CD4-positive, alpha-beta T cell treated with Interleukin-10 for 1 hour (primary cell): ENCODE measurements at regions not wholly inside any gene's neighbourhood (a gene's known extent, or its start where the extent isn't known, plus 50 kb on each side); places are given as distances from the start of the nearest gene placed in this dataset.

Source experiments
- DNase-seq: peaks from one replicate; pipeline ENCODE4 v3.0.0-alpha.2; 2020

DNA sequence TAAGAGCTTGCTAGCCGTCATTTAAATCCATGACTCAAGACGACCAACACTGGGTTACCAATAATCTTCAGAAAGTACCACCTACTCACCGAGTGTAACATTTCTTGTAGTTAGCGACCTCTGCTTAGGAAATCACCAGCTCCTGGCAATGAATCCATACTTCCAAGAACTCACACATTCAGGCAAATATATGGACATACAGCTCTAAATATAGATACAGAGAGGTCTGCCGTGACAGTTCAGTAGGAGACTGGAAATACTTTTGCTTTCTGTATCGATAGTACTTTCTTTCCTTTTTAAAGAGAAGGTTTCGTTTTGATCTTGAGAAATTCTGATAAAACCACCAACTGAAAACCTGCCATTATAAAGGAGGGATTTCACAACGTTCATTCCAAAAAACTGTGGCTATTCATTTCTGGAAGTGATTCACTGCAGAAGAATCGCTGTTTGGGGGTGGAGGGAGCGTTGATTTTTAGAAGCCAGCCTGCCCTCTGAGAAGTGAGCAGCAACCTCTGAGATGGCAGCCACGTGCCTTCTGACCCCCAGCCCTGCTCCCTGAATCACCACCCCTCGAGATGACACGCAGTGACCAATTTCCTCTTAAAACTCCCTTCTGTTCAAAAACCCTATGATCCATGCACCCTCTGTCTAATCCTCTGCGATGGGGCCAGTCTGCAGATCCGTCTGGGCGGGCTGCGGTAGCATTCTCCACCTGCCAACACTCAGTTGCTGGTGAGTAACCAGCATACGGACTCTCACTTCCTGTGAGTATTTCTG, 179.0 kb upstream of the KLF14 start:
- peak; percentile 90 for DNase-seq

DNA sequence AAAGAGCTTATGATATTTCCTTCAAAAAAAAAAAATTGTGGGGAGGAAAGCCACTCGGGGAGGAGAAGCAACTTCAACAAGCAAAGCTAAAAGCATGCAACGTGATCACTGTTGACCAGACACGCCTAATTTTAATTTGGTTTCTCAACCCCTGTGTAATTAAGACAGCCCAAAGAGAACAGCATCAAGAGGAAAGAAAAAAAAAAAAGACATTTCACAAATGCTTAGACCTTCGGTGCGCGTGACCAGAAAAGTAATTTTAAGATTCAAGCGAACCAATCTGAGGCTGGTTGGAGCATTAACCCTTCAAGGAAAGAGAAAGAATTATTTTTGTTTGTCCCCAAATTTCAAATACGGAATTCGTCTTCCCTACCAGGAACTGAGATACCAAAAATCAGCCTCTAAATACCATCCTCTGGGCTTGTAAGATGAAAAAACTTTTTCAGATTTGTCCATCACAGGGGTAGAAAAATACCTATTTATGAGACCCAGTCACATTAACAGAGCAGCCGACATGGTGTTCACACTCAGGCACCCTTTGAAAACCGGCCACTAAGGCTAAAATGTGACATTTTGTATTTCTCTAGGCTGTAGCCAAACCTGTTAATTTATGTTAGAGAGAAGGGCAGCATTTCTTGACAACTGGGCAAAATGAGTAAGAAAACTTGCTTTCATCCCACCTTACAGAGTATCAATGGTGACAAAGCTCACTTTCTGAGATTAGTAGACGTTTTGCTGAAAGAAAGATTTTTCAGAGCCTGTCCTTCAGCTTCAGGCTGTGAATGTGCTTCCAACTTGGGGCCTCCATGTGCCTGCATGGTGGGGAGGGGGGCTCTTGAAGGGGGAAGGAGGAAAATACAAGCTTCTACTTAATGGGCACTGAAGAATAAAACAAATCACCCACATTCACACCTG, 179.9 kb upstream of the KLF14 start:
- DNase-seq, result no peak

DNA sequence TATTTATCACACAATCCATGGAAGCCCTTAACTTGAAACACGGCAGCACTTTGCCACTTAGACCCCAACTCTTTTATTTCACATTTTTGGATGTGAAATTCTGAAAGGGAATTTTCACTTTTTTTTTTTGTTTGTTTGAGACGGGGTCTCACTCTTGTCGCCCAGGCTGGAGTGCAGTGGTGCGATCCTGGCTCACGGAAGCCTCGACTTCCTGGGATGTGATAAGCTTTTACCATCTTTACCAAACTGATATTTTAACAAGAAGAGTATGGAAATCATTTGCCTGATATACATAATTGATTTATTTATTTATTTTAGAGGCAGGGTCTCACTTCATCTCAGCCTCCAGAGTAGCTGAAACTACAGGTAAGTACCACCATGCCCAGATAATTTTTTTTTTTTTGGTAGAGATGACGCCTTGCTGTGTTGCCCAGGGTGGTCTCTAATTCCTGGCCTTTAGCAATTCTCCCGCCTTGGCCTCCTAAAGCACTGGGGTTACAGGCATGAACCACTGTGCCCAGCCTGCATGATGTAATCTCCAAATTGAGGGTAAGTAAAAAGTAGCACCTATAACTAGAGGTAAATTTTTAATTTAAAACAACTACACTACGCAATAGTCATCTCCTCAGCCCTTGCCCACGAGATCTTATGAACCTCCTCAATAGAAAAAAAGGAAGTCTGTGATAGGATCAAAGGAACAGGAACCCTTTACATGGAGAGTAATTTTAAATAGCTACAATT, 180.7 kb upstream of the KLF14 start:
- no peak for DNase-seq

DNA sequence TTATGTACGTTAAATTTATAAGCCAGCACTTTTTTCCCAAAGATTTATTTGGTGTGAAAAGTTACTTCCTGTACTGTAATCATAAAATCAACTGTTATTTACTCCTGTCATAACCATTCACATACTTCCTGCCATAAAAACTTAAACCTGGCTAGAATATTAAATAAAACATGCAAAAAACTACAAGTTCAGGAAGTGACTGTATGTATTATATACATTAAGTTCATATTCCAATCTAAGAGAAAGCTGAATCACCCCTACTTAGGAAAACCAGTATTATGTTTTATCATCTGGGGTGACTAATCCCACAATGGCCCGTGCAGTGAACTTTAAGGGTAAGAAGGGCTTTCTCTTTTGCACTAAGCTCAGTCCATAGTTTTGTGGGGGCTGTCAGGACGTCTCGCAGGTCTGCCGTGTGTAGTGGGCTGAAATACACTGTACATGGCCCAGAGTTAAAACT, 183.7 kb upstream of the KLF14 start:
- no peak for DNase-seq

DNA sequence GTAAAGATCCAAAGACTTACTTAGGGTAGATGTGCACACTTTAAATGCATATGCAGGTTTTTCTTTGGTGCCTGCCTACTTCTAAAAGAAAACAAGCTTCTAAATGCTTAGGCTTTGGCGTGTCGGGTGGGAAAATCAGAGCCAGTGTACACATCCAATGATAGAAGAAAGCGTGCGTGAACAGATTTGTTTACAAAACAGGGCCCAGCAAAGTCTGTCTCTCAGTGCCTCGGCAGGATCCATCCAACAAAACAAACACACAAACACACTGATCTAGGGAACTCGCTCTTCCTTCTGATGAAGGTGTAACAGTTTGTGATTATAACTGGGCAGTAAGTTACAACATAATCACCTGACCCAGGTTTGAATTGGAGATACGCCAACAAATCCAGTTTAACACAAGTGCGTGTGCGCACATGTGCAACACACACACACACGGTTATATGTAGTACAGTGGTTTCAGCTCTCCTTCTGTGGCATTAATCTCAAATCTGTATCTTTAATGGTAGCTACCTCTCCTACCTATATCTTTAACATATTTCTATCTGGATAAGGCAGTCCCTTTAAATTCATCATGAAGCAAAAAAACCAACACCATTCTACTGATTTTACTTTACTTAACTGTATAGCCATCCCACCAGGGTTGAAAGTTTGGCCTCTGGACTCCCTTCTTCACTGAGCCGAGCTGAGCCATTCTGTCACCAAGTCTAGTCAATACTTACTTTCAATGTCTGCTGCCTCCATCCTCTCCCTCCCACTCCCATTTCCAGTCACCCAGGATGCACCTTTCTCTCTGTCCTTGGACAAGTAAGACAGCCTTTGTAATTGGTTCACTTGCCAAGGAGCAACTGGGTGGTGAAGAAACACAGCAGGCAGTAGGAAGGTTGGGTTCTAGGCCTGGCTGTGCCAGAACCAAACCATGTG, 184.4 kb upstream of the KLF14 start:
- DNase-seq, result no peak

DNA sequence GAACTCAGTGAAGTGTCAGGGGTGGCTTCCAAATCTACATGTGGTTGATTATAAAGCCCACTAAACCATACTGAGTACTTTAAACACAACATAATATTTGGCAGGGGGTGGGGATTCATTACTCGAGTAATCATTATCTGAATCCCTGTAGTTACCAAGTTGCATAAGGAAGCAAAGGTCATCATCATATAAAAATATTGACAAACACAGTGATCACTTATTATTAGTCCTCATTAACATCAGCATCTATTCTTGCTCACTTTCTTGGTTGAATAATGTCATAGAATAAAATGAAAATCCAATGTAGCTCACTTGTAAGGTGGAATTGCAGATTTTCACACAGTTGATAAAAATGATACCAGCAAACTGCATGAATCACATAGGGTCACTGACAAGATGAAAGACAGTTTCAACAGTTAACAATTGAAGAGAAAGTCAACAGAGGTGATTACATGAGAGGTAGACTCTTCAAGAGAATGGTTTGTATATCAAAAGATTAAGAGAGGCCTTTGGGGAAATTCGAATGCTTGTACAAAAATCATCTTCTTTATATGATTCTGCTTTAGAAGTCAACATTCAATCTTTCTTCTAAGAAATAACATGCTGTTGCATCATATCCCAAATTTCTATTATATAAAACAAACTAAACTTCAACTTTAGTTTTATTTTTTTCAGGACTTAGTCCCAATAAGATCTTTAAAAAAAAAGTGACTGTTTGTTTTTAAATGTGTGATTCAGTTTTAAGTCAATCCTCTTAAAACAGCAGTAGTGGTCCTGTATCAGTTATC, 185.5 kb upstream of the KLF14 start:
- DNase-seq, result no peak

DNA sequence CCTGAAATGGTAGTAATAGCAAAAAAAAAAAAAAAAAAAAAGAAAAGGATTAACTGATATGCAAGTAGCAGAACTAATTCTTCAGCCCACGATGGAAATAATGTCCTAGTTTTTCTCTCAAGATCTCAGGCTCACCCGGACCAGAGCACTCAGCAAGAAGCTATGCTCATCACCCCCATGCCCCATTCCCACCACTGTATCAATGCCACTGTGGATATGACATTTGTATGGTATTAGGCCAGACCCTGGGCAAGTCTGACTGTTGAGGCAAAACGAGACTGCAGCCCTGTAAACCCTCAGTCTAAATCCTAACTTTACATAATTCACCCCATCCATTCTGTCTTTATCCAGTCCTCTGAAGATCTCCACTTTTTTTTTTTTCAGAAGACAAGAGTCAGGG, 186.1 kb upstream of the KLF14 start:
- no peak for DNase-seq

DNA sequence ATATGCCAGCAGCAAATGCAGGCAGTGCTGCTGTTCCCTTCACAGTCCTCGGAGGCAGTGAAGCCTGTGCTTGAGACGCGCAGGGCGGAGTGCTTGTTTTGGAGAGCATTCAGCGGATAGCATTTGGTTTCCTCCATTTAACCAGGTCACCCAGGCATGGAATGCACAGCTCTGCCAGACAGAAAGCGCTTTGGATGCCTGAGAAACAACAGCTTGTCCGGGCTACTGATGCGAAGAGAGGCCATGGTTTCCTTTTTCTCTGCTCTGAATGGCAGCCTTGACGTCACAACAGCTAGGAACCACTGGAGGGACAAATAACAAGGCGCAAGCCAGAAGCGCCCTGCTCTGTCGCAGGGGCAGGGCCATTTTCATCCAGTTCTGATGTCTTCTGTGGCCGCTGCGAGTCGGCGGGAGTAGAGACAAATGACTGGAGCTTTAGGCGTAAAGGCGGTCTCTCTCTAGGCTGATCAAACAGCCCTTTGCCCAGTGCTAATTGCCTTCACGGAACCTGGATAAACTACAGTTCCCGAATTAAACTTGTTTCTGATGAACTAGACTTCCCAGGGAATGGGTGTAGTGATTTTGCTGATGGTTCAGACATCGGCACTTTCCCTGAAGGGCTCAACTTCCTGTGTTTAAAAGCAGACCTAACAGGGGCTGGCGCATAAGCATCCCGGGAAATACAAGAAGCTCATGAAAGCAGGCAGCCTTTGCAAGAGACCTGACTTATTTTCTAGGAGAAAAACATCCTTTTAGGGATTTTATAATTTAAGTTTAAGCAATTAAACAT, 187.6 kb upstream of the KLF14 start:
- no peak for DNase-seq

DNA sequence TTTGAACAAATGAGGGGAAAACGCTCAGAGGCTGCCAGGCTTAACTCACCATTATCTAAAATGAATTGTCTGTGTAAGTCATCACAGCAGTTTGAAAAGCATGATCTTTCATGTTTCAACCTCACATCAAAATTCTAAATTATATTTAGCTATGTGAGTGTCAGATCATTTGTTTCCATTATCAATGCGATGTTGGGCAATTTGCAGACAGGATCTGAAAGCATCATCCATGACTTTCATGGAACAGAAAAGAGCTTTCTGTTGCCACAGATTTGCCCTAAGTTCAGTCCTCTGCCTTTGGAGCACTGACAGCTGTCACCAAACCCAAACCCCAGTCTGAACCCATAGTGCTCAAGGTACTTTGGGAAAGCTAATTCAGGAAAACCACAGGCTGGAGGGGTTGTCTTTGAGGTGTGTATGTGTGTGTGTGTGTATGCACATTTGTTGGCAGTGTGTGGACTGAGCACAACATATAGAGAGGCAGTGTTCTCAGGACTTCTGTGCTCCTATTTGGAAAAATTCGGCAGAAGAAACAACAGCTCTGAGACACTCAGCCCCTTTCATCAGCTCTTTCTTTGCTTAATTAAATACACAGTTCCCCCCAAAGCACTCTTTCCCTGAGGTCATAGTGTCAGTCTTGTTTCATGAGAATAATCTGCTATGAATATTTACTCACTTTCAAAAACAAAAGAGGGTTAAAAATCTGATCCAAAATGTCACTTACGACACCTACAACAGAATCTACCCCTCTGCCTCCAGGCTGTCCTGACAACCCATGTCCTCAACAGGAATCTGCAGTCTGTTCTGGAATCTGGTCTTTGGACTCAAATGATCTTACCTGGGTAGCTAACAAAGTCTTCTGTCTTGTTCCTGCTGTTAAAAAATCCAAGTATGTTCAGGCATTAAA, 188.5 kb upstream of the KLF14 start:
- DNase-seq, result no peak

DNA sequence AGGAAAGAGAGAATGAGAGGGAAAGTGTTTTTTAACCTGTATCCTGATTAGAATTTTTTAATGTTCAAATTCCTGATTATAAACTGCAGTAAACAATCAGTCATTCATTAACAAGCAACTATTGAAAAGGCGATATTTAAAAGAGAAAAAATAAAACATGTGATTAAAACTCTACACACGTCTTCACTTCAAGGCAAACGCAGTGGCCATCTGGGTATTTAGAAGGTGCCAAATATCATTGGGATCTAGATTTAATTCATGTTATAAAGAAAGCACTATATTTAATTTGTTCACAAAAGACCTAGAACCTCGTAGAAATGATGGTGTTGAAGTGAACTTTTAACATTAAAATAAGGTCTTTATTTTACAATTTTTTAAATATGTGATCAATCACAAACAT, 189.4 kb upstream of the KLF14 start:
- no peak for DNase-seq

DNA sequence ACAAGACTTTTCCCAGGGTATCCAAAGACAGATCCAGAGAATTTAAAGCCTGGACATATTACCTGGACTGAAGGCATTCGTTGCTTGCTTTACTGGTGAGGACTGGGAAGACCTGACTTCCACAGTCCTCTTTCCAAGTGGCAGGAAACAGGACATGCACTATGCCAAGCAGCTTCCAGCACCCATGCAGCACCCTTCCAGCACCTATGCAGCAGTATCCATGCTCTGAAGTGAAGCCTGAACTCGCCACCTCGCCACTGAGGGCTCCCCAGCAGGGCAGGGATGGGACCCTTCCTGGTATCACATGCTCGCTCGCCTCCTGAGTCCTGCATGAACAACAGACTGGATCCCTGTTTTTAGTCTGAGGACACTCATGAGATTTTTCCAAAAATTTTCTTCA, 189.9 kb upstream of the KLF14 start:
- DNase-seq, result no peak

DNA sequence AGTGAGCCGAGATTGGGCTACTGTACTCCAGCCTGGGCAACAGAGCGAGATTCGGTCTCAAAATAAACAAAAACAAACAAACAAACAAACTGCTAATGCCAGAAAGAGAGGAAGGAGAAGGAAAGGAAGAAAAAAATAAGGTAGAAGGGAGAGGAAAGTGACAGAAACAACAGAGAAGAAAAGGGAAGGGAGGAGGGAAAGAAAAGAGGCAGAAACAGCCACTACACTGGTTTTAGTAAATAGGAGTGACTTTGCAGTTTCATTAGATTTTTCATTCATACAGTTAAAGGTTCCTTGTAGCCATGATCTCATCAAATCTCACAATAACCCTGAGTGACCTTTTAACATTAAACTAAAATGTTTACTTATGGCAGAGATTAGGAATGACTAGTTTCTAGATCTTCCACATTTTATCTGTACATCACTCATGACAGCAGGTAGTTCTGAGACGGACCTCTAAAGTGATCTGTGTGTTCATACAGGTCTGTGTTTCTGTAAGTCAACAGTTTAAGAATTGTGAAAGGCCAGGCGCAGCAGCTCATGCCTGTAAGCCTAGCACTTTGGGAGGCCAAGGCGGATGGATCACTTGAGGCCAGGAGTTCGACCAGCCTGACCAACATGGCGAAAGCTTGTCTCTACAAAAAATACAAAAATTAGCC, 191.3 kb upstream of the KLF14 start:
- no peak for DNase-seq

DNA sequence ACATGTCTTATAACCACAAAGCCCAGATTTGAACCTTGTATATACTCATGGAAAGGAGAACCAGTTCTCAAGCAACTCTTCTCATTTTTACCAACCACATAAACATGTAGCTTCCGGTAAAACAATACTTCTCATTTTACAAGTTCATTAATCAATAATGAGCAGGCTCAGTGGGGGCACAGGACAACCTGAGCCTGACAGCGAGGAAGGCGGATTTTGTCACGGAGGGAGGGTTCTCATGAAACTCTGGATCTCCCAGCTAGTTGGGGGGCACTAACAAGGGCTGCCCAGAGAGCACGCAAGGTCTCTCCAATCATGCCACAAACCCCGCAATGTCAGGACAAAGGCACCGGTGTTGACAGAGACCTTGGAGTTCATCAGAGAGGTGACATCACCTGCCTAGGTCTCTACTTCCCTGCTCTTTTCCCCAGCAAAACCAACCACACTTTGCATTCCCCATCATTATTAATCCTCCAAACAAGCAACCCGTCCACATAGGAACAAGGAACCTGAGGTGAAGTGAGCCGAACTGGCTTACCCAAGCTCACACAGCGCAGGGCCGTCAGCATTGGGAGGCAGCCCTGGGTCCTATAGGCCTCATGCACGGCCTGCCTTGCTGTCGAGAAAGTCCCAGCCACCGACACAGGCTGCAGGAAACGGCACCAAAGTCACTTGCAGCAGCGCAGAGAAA, 192.1 kb upstream of the KLF14 start:
- DNase-seq, result peak; percentile 71

DNA sequence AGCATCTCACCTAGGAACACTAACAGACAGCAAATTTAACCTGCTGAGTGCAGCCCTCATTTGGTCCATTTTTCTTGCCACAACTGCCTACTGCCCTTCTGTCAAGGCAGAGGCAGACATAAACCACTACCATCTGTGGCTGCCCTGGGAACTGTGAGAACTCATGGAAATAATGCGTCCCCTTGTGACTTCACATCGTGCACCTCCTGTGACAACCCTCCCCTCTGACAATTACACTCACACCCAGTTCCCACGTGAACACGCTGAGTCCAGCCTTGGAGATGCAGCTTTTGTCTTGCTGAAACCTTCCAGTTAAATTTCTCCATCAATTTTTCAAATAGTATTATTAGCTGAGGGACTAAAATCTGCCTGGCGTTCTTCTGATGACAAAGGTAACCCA, 193.1 kb upstream of the KLF14 start:
- DNase-seq, result no peak

DNA sequence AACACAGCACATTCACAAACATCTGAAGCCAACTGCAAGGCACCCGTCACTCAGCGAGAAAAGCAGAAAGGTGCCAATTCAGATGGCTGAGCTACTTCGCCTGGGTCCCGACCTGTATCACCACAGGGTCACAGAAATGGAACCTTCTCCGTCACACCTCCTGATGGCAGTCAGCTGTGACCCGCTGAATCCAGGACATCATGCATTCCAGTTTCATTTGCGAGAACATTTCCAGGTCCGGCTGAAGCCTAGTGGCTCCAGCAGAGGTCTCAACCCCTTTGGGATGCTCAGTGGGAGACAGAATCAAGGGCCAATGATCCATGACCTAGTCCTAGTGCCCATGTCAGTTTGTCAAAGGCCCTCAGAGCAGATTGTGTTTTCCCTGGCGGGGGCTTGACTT, 193.6 kb upstream of the KLF14 start:
- DNase-seq, result no peak

DNA sequence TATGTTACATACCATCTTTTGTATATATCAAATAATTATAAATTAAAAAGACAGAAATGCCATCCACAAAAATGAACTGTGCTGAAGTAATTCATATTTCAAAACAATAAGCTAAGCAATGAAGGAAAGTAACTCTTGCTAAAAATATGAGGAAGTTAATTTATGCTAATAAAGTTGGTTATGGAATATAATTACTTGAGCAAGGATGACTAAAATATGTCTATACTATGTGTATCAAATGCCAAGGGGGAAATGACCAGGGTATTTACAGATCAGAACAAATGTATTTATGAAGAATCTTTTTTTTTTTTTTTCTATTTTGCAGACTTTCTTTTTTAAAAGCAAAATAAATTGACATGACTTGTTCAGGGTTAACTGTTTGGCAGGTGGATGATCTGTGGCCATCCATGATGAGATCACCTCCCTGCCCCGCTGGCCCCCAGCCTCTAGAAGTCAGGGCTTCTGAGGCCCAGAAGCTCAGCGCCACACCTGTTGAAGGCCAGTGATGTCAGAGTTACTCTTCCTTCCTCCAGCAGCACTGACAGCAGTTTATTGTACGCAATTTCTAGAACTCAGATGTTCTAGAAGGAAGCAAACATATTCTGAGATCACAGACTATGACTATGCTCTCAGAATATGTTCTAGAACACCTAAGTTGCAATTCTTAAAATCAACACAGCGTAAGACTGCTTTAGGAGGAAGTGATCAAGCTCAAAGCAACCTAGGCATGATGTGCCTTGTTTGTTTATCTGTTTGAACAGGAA, 196.1 kb upstream of the KLF14 start:
- DNase-seq, result peak; percentile 72

DNA sequence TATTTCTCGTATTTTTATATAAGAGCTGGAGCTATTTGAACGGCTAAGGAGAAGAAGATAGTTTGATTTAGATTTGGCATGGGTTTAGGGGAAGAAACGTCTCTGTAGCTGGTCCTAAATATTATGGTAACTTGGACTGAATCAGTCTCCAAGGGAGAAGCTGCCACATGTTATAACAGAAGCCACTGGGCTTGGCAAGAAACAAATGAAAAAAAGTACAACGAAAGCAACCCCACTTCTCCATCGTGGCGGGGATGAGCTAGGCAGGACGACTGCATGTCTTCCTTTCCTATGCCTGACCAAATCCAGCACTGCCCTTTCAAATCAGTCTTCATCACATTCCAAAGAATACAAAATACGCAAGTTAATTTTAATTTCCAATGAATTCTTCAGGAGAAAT, 196.7 kb upstream of the KLF14 start:
- no peak for DNase-seq
